ENCODE measurements at regions not wholly inside any gene's neighbourhood (a gene's known extent, or its start where the extent isn't known, plus 50 kb on each side); places are given as distances from the start of the nearest gene placed in this dataset.
"Not testable (repeated sequence)": the region's sequence is repeated elsewhere in the genome, so short reads cannot be mapped to it uniquely, and the experiment has no call there.

GRCh38 chr12:82620917-82621316 is 65.8 kb upstream of the TMTC2 start:
- Histone ChIP-seq H3K27ac (no peak overlapping the region), H3K4me3 (no peak overlapping the region)

GRCh38 chr12:82625523-82625922 is 61.2 kb upstream of the TMTC2 start:
- Histone ChIP-seq H3K4me3 (no peak overlapping the region), H3K27ac (no peak overlapping the region)

GRCh38 chr12:82627799-82628198 is 58.9 kb upstream of the TMTC2 start:
- H3K27ac ChIP-seq, result no peak overlapping the region
- no peak overlapping the region for H3K4me3 ChIP-seq

- not testable (repeated sequence) for H3K27ac ChIP-seq, H3K4me3 ChIP-seq
Measured at GRCh38 chr12:82634495-82635258, 52.0 kb upstream of the TMTC2 start.

- Histone ChIP-seq H3K4me3 (no peak overlapping the region), H3K27ac (no peak overlapping the region)
Measured at GRCh38 chr12:82635263-82635662, 51.4 kb upstream of the TMTC2 start.

All from skin epidermis (tissue), 12 donors.